Gastroesophageal sphincter (tissue), 4 donors: ENCODE measurements at regions not wholly inside any gene's neighbourhood (a gene's known extent, or its start where the extent isn't known, plus 50 kb on each side); places are given as distances from the start of the nearest gene placed in this dataset.

Source experiments
- ATAC-seq: fragments of 150-250 bp; one replicate; pipeline ENCODE4 v1.9.1; 2016; ENCODE audit warnings: mild to moderate bottlenecking, moderate library complexity
- H3K27ac ChIP-seq, 4 donors: fragments of 200-600 bp; sonication (generic) in 3 of 4; 1 replicate in 3 of 4; 2 replicates in 1 of 4; pipeline ENCODE4 v1.5.1; 2016 to 2019
- H3K27me3 ChIP-seq: fragments of 200-600 bp; sonication (generic); one replicate; pipeline ENCODE4 v1.5.1; 2019
- H3K36me3 ChIP-seq, 2 donors: fragments of 200-600 bp; sonication (generic); one replicate each; pipeline ENCODE4 v1.5.1; 2019; ENCODE audit warnings: control low read depth in 1 of 2
- H3K4me1 ChIP-seq, 3 donors: fragments of 200-600 bp; sonication (generic); 1 replicate in 2 of 3; 2 replicates in 1 of 3; pipeline ENCODE4 v1.5.1; 2016 to 2019; ENCODE audit warnings: control low read depth in 2 of 3
- H3K4me3 ChIP-seq, 2 donors: fragments of 200-600 bp; sonication (generic); one replicate each; pipeline ENCODE4 v1.5.1; 2019; ENCODE audit warnings: mild to moderate bottlenecking in 1 of 2, moderate library complexity in 1 of 2
- H3K9me3 ChIP-seq, 3 donors: fragments of 200-600 bp; sonication (generic); one replicate each; pipeline ENCODE4 v1.5.1; 2017 to 2019; ENCODE audit warnings: control low read depth in 2 of 3
- CTCF ChIP-seq, 4 experiments: fragments of 200-600 bp in 2 of 4; fragments of 450-650 bp in 2 of 4; sonication (generic) in 1 of 4; IDR thresholded peaks; one replicate each; pipeline ENCODE4 v1.5.1; 2017 to 2019; ENCODE audit warnings: antibody characterized with exemption in 4 of 4, mild to moderate bottlenecking in 2 of 4, moderate library complexity in 2 of 4
- EP300 ChIP-seq: sonication (generic); formaldehyde crosslinking; IDR thresholded peaks from one replicate; pipeline ENCODE4 v1.6.1; 2017; ENCODE audit warnings: antibody characterized with exemption, mild to moderate bottlenecking
- POLR2A ChIP-seq, 2 donors: fragments of 450-650 bp; IDR thresholded peaks; one replicate each; pipeline ENCODE4 v1.6.1; 2017; ENCODE audit warnings: antibody characterized with exemption in 2 of 2, mild to moderate bottlenecking in 2 of 2, moderate library complexity in 1 of 2
- POLR2AphosphoS5 ChIP-seq: sonication (generic); formaldehyde crosslinking; IDR thresholded peaks from one replicate; pipeline ENCODE4 v1.6.1; 2017; ENCODE audit warnings: antibody characterized with exemption
- WGBS, 2 donors: methylation state at CpG; one replicate each; pipeline ENCODE4 v1.1.5; 2018; ENCODE audit warnings: low coverage in 1 of 2; 5-methylcytosine and 5-hydroxymethylcytosine counted together

GRCh38 chr2:59985923-59986322, 567.5 kb downstream of the BCL11A start:
- no peaks in the 10 kb centered on the region for H3K36me3 ChIP-seq
- no peak for TF ChIP-seq POLR2AphosphoS5
- TF ChIP-seq CTCF (IDR thresholded peaks at IDR 0.05) = no peak
- TF ChIP-seq EP300 = no peak
- no peak for TF ChIP-seq POLR2A (IDR thresholded peaks at IDR 0.05)
- H3K9me3 ChIP-seq = no peaks in the 10 kb centered on the region
- H3K27me3 ChIP-seq = no peaks in the 10 kb centered on the region
- H3K4me3 ChIP-seq = no peak overlapping the region
- 87 to 92% methylated on average over 2 to 3 of the region's 3 CpGs for WGBS, 2 donors
- H3K27ac ChIP-seq = no peak overlapping the region
- no peaks in the 10 kb centered on the region for H3K4me1 ChIP-seq
- ATAC-seq = no peak

- H3K27ac ChIP-seq = no peak overlapping the region
- WGBS, 2 donors = 56 to 75% methylated on average over 2 to 3 of the region's 4 CpGs
These were observed 579.2 kb downstream of the BCL11A start for GRCh38 chr2:59974051-59974766.

GRCh38 chr2:59969161-59969560, 584.3 kb downstream of the BCL11A start:
- Histone ChIP-seq H3K27ac (no peak overlapping the region), H3K36me3 (no peaks in the 10 kb centered on the region), H3K9me3 (no peaks in the 10 kb centered on the region), H3K4me3 (no peak overlapping the region), H3K4me1 (no peaks in the 10 kb centered on the region), H3K27me3 (no peaks in the 10 kb centered on the region)
- no peak for ATAC-seq
- no peak for TF ChIP-seq POLR2AphosphoS5
- no peak for TF ChIP-seq CTCF (IDR thresholded peaks at IDR 0.05)
- TF ChIP-seq POLR2A (IDR thresholded peaks at IDR 0.05) = no peak
- no peak for TF ChIP-seq EP300
- 82 to 100% methylated on average over 2 to 5 of the region's 5 CpGs for WGBS, 2 donors

More at GRCh38 chr2:59974051-59974766, 579.2 kb downstream of the BCL11A start:
- ATAC-seq = no peak
- H3K36me3 ChIP-seq = no peaks in the 10 kb centered on the region
- no peaks in the 10 kb centered on the region for H3K9me3 ChIP-seq
- no peaks in the 10 kb centered on the region for H3K27me3 ChIP-seq
- no peaks in the 10 kb centered on the region for H3K4me1 ChIP-seq
- no peak for TF ChIP-seq POLR2A (IDR thresholded peaks at IDR 0.05)
- no peak for TF ChIP-seq CTCF (IDR thresholded peaks at IDR 0.05)
- TF ChIP-seq POLR2AphosphoS5 = no peak
- TF ChIP-seq EP300 = no peak
- H3K4me3 ChIP-seq = no peak overlapping the region

GRCh38 chr2:59968441-59968840, 585.0 kb downstream of the BCL11A start:
- H3K27me3 ChIP-seq = no peaks in the 10 kb centered on the region
- WGBS, 2 donors = 20 to 33% methylated on average over 1 of the region's 1 CpG
- no peak for ATAC-seq

More at GRCh38 chr2:59968441-59968840, 585.0 kb downstream of the BCL11A start:
- H3K4me1 ChIP-seq = no peaks in the 10 kb centered on the region
- no peaks in the 10 kb centered on the region for H3K9me3 ChIP-seq
- H3K27ac ChIP-seq = no peak overlapping the region
- TF ChIP-seq POLR2A (IDR thresholded peaks at IDR 0.05) = no peak
- no peak for TF ChIP-seq POLR2AphosphoS5
- no peak for TF ChIP-seq CTCF (IDR thresholded peaks at IDR 0.05)
- TF ChIP-seq EP300 = no peak
- H3K36me3 ChIP-seq = no peaks in the 10 kb centered on the region
- no peak overlapping the region for H3K4me3 ChIP-seq
